ENCODE measurements at regions not wholly inside any gene's neighbourhood (a gene's known extent, or its start where the extent isn't known, plus 50 kb on each side); places are given as distances from the start of the nearest gene placed in this dataset.
A peak's percentile ranks its signal among the peaks of the same experiment; 100 is the strongest.

DNA sequence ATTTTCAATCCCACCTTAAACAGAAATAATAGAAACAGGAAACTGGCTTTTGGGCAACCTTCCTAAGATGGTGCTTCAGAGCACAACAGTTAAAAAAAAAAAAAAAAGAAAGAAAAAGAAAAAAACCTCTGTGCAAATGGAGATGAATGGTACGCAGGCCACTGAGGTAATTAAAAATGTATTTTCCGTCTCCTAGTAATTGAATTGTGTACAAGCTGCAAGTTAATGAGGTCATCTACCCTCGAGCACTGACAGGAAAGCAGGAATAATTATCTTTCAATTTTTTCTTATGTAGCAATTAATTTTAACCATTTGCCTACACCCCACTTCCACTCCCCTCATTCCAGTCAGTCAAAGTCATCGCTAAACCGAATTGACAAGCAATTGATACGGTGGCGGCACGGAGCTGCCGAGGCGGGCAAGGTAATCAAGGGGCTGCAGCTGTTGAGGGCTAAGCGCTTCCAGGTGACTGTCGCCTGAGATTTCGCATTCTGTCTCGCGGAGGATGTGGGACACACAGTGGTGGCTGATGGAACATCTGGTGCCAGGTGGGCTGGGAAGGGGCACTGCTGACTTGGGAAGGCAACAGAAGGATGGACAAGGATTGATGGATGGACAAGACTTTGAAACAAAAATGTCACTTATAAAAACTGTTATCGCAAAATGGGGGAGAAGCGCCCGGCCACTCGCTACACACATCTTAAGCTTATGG lies 109.4 kb downstream of the RCN1 start:
- DNase-seq (ENCODE audit: low spot score): no peak

DNA sequence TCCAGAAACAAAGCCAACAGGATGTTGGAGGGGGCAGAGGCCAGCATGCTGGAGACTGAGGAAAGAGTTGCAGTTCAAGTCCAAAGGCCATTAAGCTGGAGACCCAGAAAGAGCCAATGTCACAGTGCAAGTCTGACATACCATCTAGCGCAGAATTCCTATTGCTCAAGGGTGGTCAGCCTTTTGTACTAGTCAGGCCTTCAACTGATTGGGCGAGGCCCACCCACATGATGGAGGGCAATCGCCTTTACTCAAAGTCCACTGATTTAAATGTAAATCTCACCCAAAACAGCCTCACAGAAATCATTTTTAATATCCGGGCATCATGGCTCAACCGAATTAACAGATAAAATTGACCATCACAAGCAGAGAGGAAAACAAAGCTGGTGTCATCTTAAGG lies 113.9 kb downstream of the RCN1 start:
- no peak for DNase-seq (ENCODE audit: low spot score)

DNA sequence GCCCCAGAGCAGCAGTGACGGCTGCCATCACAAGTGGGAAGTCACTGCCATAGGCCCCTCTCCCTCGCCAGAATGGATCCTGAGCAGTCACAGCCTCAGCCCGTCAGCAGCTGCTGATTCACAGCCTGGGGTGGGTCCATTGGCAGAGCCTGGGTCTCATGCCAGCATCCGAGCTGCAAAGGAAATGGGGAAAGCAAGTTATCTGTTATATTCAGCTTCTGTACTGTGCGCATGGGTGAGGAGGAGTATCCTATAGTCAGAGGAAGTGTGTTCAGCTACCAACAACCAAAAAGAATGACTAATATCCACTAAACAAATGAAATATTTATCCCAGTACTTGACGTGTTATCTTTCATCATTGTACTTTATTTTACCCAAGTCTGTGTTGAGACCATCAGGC lies 119.7 kb downstream of the RCN1 start:
- no peak for DNase-seq (ENCODE audit: low spot score)

DNA sequence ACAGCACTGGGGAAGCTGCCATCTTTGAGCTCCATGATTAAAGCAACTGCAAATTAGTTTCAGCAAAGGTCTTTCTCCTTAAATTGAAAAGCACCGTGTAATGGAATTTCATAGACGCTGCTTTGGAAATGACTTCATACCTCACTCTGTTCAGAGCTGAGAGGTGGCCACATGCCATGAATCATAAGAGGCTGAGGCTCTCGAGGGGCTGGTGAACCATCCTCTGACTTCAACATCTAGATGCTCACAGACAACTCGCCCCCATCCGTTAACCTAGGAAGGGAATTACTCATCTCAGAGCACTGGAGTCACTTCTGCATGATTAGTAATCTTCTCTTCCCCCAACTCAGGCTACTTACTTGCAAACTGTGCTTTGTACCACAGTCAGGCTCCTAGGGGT lies 122.3 kb downstream of the RCN1 start:
- DNase-seq (ENCODE audit: low spot score): no peak

DNA sequence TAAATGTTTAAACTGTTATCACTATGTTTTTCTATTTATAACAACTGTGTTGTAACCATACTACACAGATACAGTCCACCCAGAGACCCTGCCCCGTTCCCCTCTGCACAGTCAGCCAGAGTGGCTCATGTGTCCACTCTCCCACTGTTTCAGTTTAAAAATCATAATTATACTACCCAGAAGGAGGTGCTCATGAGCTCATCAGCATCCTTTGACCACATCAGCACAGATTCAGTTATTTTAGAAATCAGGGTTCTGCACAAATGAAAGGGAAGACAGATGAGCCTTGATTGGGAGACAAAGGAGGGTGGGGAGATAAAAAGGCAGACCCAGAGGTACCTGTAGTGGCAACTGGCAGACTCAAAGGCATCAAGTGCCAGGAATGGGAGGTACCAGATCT lies 124.3 kb downstream of the RCN1 start:
- DNase-seq (ENCODE audit: low spot score): no peak

DNA sequence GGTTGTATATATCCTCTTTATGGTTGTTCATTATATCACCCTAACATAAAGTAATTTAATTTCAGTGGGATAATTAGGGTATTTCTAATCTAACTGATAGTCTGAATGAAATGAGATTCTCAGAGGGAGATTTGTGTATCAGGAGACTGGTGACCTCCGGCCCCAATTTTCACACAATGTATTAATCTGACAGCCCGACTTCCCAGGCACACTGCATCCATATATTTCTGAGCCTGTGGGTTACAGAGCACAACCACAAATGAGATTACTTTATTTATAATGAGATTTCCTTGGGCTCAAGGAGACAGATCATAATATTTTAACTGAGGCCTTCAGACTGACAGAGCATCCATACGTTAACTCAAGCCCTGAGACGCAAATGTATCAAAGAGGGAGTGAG lies 125.9 kb downstream of the RCN1 start:
- DNase-seq (ENCODE audit: low spot score): no peak

DNA sequence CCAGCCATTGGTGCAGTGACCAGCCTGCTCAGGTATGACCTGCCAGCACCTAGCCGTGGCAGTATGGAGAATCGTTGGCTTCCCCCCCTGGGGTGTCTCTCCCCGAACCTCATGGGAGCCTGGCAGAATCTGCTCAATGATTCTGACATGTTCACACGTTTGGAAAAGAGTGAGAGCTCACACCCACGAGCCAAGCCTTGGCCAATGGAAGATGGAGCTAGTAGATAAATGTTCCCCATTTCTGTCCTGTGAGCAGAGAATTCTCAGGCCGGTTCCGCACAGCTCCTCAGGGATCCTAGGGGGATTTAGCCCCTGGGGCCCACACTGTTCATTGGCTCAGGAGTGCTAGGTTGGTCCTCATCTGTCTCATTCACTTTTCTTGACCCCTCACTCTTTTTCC lies 128.4 kb downstream of the RCN1 start:
- no peak for DNase-seq (ENCODE audit: low spot score)

DNA sequence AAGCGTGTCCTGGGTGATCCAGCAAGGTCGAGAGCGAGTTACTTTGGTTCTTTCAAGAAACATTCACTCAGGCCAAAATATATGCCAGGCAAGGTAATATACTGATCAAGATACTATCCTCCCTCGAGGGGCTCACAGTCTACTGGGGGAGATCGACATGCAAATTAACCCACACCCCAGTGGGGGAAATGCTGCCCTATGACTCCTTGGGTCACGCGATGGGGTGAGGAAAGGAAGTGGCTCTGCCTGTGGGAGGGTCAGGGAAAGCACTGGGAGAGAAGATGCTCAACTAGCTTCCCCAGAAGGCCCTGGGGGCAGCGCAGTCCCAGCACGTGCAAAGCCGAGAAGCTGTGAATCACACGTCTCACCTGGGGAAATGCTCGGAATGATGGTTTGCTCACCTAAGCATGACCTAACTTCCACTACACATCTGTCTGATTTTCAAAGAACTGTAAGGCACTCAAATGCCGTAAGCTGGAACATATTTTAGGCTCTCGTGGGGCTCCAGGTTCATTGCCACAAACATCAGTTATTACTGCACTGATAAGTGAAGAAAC lies 130.7 kb downstream of the RCN1 start:
- no peak for DNase-seq (ENCODE audit: low spot score)

DNA sequence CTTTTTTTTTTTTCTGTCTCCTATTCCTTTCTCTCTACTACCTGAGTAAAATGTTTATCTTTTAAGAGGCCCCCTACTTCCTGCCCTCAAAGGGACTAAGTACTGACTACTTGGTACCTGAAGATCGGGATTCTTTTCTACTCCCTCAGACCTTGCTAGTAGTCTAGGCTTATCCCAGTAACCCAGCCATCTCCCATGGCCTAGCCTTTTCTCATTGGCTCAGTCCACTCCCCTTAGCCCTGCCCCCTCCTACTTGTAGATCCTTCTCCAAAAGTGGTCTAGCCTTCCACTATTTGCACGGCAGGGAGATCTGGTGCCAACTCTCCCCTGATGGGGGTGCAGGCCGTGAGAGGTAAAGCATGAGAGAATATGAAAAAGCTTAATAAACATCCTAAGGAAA lies 133.7 kb downstream of the RCN1 start:
- no peak for DNase-seq (ENCODE audit: low spot score)

DNA sequence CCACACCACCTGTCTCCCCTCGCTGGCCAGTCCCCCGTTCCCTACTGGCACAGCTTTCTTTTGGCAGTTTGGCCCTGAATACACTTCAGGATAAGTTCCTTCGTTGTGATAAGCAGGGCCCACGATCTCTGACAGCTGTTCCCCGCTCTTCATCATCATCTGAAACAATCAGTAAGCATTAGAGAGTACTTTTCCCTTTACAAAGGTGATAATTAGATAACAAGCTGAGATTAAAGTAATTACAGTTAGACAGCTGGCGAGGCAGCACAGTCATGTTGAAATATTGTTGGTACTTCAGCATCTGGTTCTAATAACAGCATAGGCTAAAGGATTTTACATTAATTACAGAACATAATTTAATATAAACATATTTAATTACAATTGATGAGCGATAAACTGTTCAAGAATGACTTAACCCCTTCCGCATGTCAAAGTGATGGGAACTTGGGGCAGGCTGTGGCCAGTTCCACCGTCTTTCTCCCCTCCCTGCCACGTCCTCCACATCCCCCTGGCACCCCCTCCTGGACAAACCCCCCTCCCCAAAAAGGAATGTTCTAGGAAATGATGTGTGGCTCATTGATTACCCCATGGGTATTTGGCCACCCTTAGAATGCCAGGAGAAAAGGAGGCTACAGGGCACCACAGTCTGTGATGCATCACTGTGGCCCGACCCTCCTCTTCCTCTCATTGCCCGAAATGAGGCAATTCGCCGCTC lies 134.9 kb downstream of the RCN1 start:
- no peak for DNase-seq (ENCODE audit: low spot score)

DNA sequence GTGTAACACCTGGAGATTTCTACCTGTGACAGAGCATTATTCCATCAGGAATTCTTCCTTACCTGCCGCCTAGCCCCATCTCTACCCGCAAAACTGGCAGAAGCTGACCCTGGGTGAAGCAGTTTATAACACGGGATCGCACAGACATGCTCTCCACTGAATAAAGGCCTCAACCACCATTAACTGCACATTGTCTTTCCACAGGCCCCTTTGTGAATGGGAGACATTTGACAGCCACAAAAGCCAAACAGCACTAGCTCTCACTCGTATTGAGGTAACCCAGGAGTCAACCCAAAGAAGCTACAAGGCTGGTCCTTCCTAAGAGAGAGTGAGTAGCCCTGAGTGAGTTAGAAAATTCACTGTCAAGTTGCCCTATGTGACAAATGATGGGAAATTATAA lies 135.6 kb downstream of the RCN1 start:
- no peak for DNase-seq (ENCODE audit: low spot score)

DNA sequence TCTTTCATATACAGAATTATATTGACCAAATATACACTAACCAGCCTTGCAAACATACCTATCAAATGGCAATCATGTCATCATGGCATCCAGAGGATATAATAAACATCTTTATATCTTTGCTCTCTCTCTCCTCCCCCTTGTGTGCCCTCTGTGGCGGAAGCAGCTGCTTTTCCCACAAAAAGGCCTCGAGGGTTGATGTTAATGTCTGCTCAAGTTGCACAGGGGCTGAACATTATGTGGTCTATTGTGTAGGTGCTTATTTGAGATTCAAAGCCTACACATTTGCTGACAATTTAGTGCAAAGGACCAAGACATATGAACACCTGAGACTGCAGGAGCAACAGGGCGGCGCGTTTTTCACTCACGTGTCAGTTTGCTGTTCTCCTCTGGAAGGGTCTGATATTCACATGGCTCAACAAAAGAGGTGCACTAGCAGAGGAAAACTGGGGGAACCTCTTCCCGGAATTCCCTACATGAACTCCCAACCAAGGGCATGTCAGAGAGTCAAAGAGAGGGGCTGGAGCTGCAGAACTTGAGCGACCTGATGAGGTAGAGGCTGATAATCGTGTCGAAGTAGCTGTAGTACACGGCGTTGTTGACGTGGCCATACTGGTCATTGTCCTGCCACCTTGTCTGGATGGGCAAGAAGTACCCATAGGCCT lies 138.8 kb downstream of the RCN1 start:
- DNase-seq (ENCODE audit: low spot score): no peak

DNA sequence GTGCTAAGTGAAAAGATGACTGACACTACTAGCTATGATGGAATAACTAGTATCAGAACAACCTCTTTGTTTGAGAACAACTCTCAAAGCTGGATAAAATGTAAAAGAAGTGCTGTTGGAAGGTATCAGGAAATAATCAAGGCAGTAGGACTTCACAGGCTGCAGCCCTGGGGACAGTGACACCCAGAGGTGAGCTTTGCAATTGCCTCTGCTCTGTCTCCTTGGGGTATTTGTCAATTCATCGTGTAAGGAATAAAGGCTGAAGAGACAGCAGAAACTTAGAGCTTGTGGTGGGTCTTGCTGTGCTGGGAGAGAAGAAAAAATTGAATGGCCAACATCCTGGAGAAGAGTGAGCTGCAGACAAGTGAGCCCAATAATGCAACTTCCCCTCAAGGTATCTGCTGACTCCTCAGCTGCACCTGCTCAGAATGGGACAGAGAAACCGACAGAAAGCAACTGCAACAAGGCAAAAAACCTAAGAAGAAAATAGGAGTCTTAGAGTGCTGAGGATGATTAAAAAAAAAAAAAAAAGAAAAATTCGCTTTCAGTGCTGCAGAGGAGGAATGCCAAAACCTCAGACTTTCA lies 141.1 kb downstream of the RCN1 start:
- peak; percentile 23 for DNase-seq (ENCODE audit: low spot score)

DNA sequence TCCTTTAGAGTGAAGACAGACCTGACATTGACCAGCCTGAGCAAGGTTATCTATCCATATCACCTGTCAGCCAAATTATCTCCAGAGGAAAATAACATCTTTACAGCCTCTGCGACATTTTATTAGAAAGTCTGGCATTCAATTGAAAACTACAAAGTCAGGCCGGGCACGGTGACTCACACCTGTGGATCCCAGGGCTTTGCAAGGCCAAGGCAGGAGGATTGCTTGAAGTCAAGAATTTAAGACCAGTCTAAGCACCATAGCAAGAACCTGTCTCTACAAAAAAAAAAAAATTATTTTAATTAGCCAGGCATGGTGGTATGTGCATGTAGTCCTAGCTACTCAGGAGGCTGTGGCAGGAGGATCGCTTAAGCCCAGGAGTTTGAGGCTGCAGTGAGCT lies 141.6 kb downstream of the RCN1 start:
- no peak for DNase-seq (ENCODE audit: low spot score)

DNA sequence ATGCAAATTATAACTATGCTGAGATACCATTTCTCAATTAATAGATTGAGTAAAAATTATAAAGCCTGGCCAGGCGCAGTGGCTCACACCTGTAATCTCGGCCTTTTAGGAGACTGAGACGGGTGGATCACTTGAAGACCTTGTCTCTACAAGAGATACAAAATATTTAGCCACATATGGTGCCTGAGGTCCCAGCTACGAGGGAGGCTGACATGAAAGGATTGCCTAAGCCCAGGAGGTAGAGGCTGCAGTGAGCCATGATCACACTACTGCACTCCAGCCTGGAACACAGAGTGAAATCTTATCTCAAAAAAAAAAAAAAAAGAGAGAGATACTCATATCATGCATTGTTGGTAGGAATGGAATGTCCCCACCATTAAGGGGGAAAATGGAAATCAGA lies 142.4 kb downstream of the RCN1 start:
- DNase-seq (ENCODE audit: low spot score): no peak

DNA sequence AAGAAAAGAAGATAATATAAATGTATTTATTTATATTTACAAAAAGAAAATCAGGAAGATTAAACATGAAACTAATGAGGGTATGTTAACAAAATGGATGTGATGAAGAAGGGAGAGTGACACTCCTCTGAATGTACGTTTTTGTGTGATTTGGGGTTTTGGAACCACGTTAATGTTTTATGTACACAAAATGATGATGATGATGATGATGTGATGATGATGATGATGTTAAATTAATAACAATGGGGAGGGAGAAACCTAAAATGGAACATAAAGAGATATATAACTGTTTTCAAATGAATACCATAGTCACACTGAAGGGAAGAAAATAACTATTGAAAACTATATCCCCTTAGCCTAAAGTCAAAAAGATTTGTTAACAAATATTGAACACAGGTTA lies 143.1 kb downstream of the RCN1 start:
- DNase-seq (ENCODE audit: low spot score): no peak

DNA sequence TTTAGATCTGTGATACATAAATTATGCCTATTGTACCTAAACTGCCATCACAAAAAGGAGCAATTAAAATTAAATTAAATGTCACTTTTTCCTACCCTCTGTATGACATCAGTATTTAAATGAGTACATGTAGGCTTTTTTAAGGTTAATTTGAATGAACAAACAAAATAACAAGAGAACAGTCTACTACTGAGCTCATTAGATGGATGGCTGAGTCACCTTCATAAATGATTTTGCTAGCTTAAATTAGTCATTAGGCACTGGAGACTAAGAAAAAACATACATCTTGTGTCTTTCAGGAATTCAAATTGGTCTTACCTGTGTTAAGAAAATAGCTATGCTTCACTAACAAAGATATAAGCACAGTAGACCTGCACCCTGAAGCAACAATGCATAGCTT lies 153.6 kb downstream of the RCN1 start:
- DNase-seq (ENCODE audit: low spot score): no peak

DNA sequence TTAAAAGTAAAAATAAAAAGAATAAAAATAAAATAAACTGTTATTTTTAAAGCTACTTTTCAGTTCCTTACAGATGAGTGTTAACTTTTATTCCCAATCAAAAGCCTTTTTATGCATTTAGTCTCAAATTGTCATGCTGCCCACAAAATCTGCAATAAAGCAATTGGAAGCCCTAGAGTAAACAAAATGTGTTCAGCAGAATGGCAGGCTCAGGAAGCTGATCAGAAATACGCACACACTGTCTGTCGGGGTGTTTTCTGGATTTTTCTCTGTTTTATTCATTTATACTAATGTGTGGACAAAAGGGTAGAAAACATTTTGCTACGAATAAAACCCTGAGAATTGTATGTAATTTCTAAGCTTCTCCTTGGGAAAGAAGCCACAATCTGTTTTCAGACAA lies 162.8 kb downstream of the RCN1 start:
- no peak for DNase-seq (ENCODE audit: low spot score)

DNA sequence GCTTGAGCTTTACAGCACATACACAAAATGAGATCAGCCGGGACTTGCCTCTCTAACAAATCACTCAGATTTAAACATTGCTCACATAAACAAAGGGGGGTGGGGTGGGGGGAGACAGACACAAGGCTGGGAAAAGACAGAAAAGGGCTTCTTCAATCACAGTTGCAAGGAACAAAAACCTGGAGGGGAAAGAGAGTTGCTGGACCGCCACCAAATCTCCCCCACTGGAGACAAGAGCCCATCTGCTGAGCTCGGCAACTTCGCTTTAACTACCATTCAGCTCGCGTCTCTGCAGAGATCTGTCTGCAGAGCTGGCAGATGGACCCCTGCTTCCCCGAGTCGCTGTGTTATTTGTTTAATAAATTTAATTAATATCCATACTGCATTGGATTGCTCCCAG lies 165.0 kb downstream of the RCN1 start:
- peak; percentile 78 for DNase-seq (ENCODE audit: low spot score)

DNA sequence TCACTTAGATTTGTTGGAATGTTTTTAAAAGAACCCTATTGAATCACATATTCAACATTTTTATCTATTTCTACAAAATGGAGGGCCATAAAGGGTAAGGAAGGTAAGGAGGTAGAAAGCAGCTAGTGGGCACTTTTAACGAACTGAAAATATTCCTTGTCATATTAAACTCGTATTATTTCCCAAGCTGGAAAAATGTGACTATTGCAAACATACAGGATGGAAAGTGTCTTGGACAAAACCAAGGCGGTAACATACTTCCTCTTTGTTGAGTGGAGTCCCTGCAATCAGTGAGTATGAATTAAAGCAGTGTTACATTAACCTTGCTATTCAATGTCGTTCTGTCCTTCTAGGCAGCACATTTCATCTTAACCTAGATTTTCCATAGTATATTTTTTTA lies 165.6 kb downstream of the RCN1 start:
- DNase-seq (ENCODE audit: low spot score): no peak

DNA sequence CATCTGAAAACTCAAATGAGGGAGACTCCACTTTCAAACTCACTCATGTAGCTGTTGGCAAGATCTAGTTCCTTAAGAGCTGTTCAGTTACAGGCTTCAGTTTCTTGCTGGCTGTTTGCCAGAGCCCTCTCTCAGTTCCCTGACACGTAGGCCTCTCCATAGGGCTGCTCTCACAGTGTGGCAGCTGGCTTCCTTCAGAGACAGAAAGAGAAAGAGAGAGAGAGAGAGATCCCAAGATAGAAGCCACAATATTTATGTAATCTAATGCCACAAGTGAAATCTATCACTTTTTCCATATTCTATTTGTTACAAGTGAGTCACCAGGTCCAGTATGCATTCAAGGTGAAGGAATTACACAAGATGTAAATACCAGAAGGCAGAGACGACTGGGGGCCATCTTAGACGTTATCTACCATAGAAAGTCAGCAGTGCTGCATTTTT lies 168.8 kb downstream of the RCN1 start:
- DNase-seq (ENCODE audit: low spot score): peak; percentile 3

DNA sequence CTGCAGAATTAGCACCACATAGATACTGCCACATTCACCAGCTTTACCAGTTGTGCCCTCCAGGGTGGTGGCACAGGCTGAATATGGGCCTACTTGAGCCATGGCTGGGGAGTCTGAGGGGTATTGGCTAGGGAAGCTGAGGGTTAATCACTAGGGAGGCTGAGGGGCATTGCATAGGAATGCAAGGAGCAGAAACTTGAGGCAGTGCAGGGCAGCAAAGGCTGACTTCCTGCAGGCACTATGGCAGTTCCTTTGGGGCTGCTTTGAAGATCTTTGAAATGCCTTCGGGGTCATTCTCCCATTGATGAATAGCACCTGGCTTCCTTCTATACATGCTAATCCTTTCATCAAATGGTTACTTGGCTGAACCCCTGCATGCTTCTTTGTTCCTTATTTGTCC lies 171.5 kb downstream of the RCN1 start:
- DNase-seq (ENCODE audit: low spot score): no peak

DNA sequence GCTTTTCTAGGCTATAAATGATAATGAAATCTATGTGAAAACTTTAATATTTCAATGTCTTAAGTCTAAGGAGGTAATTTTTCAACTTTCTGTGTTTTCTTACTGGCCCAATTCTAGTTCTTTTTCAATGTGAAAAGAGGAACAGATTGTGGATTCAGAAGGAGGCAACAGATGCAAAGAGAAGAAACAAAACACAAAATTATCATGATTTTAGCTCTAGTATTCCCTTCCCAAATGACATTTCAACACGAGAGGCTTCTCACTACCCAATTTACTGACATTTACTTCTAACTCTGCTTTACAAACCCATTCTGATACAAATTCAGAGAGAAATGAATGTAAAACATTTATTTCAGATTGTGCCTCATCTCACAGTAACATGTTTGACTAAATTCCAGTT lies 169.4 kb downstream of the WT1 start:
- DNase-seq (ENCODE audit: low spot score): no peak

Data from cerebellar cortex (tissue), 1 donor.